Neural progenitor cell (in vitro differentiated cells): ENCODE measurements at regions not wholly inside any gene's neighbourhood (a gene's known extent, or its start where the extent isn't known, plus 50 kb on each side); places are given as distances from the start of the nearest gene placed in this dataset.

Source experiments
- EZH2 ChIP-seq: fragments of 200-600 bp; sonication (generic); IDR thresholded peaks from 2 replicates; pipeline ENCODE4 v1.6.1; 2017; ENCODE audit warnings: antibody characterized with exemption, mild to moderate bottlenecking, moderate library complexity
- EZH2phosphoT487 ChIP-seq: fragments of 200-600 bp; sonication (generic); IDR thresholded peaks from 2 replicates; pipeline ENCODE4 v1.6.1; 2017; ENCODE audit warnings: antibody characterized with exemption
- TF ChIP-seq, protein P1 (sequence below): fragments of 200-600 bp; sonication (generic); IDR thresholded peaks from 2 replicates; pipeline ENCODE4 v1.5.1; 2017; ENCODE audit warnings: antibody characterized with exemption, mild to moderate bottlenecking

DNA sequence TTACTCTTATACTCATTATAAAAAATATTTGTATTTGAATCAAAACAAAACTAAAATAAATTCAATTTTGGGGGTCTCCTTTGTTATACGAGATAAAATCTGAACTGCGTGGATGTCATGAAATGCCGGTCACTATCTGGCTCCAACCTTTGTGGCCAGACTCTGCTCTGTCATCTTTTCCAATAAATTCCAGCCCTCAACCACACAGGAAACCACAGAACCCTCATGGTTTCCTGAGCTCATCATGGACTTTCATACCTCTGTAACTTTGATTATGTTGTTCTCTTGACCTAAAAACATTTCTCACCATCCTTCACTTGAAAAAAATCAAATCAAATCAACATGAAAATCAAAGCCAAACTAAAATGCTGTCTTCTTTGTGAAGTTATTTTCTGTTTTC, 724.7 kb downstream of the METTL4 start:
- TF ChIP-seq, protein P1, sequence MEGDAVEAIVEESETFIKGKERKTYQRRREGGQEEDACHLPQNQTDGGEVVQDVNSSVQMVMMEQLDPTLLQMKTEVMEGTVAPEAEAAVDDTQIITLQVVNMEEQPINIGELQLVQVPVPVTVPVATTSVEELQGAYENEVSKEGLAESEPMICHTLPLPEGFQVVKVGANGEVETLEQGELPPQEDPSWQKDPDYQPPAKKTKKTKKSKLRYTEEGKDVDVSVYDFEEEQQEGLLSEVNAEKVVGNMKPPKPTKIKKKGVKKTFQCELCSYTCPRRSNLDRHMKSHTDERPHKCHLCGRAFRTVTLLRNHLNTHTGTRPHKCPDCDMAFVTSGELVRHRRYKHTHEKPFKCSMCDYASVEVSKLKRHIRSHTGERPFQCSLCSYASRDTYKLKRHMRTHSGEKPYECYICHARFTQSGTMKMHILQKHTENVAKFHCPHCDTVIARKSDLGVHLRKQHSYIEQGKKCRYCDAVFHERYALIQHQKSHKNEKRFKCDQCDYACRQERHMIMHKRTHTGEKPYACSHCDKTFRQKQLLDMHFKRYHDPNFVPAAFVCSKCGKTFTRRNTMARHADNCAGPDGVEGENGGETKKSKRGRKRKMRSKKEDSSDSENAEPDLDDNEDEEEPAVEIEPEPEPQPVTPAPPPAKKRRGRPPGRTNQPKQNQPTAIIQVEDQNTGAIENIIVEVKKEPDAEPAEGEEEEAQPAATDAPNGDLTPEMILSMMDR = no peak
- TF ChIP-seq EZH2 = no peak
- TF ChIP-seq EZH2phosphoT487 = no peak
